MM.1S (cell line): ENCODE measurements at regions not wholly inside any gene's neighbourhood (a gene's known extent, or its start where the extent isn't known, plus 50 kb on each side); places are given as distances from the start of the nearest gene placed in this dataset.

Source experiments
- CTCF ChIP-seq: fragments of 300-600 bp; sonication (generic); IDR thresholded peaks from 2 replicates; pipeline ENCODE4 v1.5.1; 2016; ENCODE audit warnings: antibody characterized with exemption, low read length, mixed read lengths
- EZH2 ChIP-seq: fragments of 300-600 bp; sonication (generic); optimal IDR thresholded peaks from 2 replicates; pipeline ENCODE3; 2017; ENCODE audit warnings: low read depth, mild to moderate bottlenecking, antibody characterized with exemption, low read length, mixed read lengths
- EZH2phosphoT487 ChIP-seq: fragments of 300-600 bp; sonication (generic); IDR thresholded peaks from 2 replicates; pipeline ENCODE4 v1.6.1; 2018; ENCODE audit warnings: antibody characterized with exemption, low read length

GRCh38 chr6:159527351-159527750 is 165.7 kb downstream of the SOD2 start:
- TF ChIP-seq CTCF, result no peak
- TF ChIP-seq EZH2, result no peak
- no peak for TF ChIP-seq EZH2phosphoT487
